ENCODE measurements at regions not wholly inside any gene's neighbourhood (a gene's known extent, or its start where the extent isn't known, plus 50 kb on each side); places are given as distances from the start of the nearest gene placed in this dataset.

- DNase-seq (ENCODE audit: extremely low spot score): no peak
- ChIA-PET POLR2A (no interaction called here), CTCF (no interaction called here)
- TF ChIP-seq LEF1 (IDR thresholded peaks at IDR 0.05; ENCODE audit: borderline replicate concordance) (no peak), L3MBTL2 (conservative IDR thresholded peaks at IDR 0.05) (no peak), SUZ12 (IDR thresholded peaks at IDR 0.05) (no peak), SP1 (IDR thresholded peaks at IDR 0.05) (no peak), NFRKB (IDR thresholded peaks at IDR 0.05) (no peak), HDGF (IDR thresholded peaks at IDR 0.05; ENCODE audit: borderline replicate concordance) (no peak), CTBP1 (IDR thresholded peaks at IDR 0.05; ENCODE audit: borderline replicate concordance) (no peak), TARDBP (IDR thresholded peaks at IDR 0.05) (no peak), FOXA1 (IDR thresholded peaks at IDR 0.05) (no peak), FOXK2 (IDR thresholded peaks at IDR 0.05) (no peak)
These were observed 59.8 kb upstream of the GPM6B start for GRCh38 chrX:13876652-13877051.

- no peak for DNase-seq (ENCODE audit: extremely low spot score)
- ChIA-PET CTCF (no interaction called here), POLR2A (no interaction called here)
- TF ChIP-seq SP1 (IDR thresholded peaks at IDR 0.05) (no peak), ARNT (IDR thresholded peaks at IDR 0.05) (no peak), PKNOX1 (IDR thresholded peaks at IDR 0.05) (no peak), ELF4 (IDR thresholded peaks at IDR 0.05) (no peak), FOXK2 (IDR thresholded peaks at IDR 0.05) (no peak), L3MBTL2 (conservative IDR thresholded peaks at IDR 0.05) (no peak), SUZ12 (IDR thresholded peaks at IDR 0.05) (no peak), HDGF (IDR thresholded peaks at IDR 0.05; ENCODE audit: borderline replicate concordance) (no peak), TARDBP (IDR thresholded peaks at IDR 0.05) (no peak), ZNF384 (IDR thresholded peaks at IDR 0.05) (no peak), FOXM1 (IDR thresholded peaks at IDR 0.05; ENCODE audit: borderline replicate concordance) (no peak), NFRKB (IDR thresholded peaks at IDR 0.05) (no peak), LEF1 (IDR thresholded peaks at IDR 0.05; ENCODE audit: borderline replicate concordance) (no peak), CTBP1 (IDR thresholded peaks at IDR 0.05; ENCODE audit: borderline replicate concordance) (no peak), FOXA1 (IDR thresholded peaks at IDR 0.05) (no peak), BHLHE40 (IDR thresholded peaks at IDR 0.05; ENCODE audit: borderline replicate concordance) (no peak)
These were observed 58.7 kb upstream of the GPM6B start for GRCh38 chrX:13875572-13875971.

DNA sequence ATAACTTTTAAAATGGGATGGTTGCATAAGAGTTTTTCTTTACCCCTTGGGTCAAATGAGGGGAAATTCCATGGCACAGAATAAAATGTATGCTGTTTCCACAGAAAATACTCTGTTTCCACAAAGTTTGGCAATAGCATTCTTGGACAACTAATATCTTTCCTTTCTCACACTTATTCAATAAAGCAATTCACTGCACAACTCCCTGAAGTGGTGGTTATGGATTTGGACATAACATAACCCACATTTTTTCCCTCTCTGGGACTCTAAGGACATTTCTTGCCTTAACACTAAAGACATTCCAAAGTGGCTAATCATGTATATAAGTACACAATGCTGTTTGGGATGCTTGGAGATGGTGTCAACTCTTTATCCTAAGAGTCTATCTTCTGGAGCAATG is 51.7 kb upstream of the GPM6B start:
- TF ChIP-seq SP1 (IDR thresholded peaks at IDR 0.05): no peak
- no peak for TF ChIP-seq TARDBP (IDR thresholded peaks at IDR 0.05)
- no peak for TF ChIP-seq ARNT (IDR thresholded peaks at IDR 0.05)
- TF ChIP-seq NFRKB (IDR thresholded peaks at IDR 0.05): no peak
- ChIA-PET CTCF (no interaction called here), POLR2A (no interaction called here)
- no peak for DNase-seq (ENCODE audit: extremely low spot score)
